ENCODE measurements at regions not wholly inside any gene's neighbourhood (a gene's known extent, or its start where the extent isn't known, plus 50 kb on each side); places are given as distances from the start of the nearest gene placed in this dataset.

DNA sequence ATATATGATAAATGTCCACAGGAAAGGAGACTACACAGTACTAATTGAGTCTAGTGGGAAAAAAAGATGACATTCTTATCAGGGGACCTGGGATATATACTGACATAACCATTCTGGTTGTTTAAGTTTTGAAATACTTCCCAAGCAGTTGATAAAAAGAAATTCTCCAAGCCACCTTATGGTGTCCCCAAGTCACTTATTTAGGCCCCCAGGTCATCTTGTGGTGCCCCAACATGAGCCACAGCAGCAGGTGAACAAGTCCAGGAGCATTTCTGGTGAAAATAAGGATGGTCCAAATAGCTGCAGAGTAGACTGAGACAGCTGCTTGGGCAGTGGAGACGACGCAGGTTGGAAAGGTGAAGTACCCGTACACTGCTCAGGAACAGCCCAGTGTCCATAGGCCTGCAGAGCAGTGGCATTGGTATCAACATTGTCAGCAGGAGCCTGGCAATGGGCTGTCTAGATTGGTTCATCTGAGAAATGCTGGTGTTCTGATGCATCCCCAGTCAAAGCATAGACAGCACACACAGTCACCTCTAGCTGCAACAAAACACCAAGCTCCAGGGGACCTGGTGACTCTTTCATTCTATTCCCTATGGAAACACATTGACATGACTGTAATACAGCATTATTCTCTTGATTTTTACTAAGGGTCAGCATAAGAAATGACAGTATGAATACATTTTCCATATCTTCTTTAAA is 430.6 kb downstream of the NR2F1-AS1 start:
- TF ChIP-seq EZH2phosphoT487 (IDR thresholded peaks at IDR 0.05; ENCODE audit: borderline replicate concordance, low read depth, low read length), result no peak
- TF ChIP-seq, protein P1, sequence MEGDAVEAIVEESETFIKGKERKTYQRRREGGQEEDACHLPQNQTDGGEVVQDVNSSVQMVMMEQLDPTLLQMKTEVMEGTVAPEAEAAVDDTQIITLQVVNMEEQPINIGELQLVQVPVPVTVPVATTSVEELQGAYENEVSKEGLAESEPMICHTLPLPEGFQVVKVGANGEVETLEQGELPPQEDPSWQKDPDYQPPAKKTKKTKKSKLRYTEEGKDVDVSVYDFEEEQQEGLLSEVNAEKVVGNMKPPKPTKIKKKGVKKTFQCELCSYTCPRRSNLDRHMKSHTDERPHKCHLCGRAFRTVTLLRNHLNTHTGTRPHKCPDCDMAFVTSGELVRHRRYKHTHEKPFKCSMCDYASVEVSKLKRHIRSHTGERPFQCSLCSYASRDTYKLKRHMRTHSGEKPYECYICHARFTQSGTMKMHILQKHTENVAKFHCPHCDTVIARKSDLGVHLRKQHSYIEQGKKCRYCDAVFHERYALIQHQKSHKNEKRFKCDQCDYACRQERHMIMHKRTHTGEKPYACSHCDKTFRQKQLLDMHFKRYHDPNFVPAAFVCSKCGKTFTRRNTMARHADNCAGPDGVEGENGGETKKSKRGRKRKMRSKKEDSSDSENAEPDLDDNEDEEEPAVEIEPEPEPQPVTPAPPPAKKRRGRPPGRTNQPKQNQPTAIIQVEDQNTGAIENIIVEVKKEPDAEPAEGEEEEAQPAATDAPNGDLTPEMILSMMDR (conservative IDR thresholded peaks at IDR 0.05; ENCODE audit: low read length), result no peak

Data from OCI-LY7 (cell line).